ENCODE measurements at regions not wholly inside any gene's neighbourhood (a gene's known extent, or its start where the extent isn't known, plus 50 kb on each side); places are given as distances from the start of the nearest gene placed in this dataset.

DNA sequence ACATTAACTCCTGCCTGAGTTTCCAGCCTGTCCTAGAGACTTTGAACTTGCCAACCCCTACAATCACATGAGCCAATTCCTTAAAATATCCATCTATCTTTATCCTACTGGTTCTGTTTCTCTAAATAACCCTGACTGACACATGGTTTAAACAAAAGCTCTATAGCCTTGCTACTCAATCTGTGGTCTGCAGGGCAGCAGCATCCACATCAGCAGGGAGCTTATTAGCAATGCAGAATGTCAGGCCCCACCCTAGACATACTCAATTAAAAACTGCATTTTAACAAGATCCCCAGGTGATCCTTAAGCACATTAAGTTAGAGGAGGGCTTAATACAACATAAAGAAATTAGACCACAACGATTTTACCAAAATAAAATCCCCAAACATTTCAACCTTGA, 108.3 kb upstream of the CPSF6 start:
- TF ChIP-seq, protein P1, sequence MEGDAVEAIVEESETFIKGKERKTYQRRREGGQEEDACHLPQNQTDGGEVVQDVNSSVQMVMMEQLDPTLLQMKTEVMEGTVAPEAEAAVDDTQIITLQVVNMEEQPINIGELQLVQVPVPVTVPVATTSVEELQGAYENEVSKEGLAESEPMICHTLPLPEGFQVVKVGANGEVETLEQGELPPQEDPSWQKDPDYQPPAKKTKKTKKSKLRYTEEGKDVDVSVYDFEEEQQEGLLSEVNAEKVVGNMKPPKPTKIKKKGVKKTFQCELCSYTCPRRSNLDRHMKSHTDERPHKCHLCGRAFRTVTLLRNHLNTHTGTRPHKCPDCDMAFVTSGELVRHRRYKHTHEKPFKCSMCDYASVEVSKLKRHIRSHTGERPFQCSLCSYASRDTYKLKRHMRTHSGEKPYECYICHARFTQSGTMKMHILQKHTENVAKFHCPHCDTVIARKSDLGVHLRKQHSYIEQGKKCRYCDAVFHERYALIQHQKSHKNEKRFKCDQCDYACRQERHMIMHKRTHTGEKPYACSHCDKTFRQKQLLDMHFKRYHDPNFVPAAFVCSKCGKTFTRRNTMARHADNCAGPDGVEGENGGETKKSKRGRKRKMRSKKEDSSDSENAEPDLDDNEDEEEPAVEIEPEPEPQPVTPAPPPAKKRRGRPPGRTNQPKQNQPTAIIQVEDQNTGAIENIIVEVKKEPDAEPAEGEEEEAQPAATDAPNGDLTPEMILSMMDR (IDR thresholded peaks at IDR 0.05): no peak
- no peak for TF ChIP-seq ETV6 (CRISPR knock-in tag; IDR thresholded peaks at IDR 0.05)
- no peak for TF ChIP-seq ESRRA (CRISPR knock-in tag; IDR thresholded peaks at IDR 0.05; ENCODE audit: borderline replicate concordance)
- TF ChIP-seq, protein P2, sequence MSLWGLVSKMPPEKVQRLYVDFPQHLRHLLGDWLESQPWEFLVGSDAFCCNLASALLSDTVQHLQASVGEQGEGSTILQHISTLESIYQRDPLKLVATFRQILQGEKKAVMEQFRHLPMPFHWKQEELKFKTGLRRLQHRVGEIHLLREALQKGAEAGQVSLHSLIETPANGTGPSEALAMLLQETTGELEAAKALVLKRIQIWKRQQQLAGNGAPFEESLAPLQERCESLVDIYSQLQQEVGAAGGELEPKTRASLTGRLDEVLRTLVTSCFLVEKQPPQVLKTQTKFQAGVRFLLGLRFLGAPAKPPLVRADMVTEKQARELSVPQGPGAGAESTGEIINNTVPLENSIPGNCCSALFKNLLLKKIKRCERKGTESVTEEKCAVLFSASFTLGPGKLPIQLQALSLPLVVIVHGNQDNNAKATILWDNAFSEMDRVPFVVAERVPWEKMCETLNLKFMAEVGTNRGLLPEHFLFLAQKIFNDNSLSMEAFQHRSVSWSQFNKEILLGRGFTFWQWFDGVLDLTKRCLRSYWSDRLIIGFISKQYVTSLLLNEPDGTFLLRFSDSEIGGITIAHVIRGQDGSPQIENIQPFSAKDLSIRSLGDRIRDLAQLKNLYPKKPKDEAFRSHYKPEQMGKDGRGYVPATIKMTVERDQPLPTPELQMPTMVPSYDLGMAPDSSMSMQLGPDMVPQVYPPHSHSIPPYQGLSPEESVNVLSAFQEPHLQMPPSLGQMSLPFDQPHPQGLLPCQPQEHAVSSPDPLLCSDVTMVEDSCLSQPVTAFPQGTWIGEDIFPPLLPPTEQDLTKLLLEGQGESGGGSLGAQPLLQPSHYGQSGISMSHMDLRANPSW (CRISPR knock-in tag; conservative IDR thresholded peaks at IDR 0.05; ENCODE audit: low read depth): no peak
- TF ChIP-seq KAT7 (CRISPR knock-in tag; IDR thresholded peaks at IDR 0.05; ENCODE audit: borderline replicate concordance): no peak
- TF ChIP-seq, protein P3, sequence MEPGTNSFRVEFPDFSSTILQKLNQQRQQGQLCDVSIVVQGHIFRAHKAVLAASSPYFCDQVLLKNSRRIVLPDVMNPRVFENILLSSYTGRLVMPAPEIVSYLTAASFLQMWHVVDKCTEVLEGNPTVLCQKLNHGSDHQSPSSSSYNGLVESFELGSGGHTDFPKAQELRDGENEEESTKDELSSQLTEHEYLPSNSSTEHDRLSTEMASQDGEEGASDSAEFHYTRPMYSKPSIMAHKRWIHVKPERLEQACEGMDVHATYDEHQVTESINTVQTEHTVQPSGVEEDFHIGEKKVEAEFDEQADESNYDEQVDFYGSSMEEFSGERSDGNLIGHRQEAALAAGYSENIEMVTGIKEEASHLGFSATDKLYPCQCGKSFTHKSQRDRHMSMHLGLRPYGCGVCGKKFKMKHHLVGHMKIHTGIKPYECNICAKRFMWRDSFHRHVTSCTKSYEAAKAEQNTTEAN (CRISPR knock-in tag; IDR thresholded peaks at IDR 0.05): no peak
- TF ChIP-seq, protein P4, sequence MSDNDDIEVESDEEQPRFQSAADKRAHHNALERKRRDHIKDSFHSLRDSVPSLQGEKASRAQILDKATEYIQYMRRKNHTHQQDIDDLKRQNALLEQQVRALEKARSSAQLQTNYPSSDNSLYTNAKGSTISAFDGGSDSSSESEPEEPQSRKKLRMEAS (CRISPR knock-in tag; IDR thresholded peaks at IDR 0.05): no peak
- TF ChIP-seq, protein P5, sequence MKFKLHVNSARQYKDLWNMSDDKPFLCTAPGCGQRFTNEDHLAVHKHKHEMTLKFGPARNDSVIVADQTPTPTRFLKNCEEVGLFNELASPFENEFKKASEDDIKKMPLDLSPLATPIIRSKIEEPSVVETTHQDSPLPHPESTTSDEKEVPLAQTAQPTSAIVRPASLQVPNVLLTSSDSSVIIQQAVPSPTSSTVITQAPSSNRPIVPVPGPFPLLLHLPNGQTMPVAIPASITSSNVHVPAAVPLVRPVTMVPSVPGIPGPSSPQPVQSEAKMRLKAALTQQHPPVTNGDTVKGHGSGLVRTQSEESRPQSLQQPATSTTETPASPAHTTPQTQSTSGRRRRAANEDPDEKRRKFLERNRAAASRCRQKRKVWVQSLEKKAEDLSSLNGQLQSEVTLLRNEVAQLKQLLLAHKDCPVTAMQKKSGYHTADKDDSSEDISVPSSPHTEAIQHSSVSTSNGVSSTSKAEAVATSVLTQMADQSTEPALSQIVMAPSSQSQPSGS (CRISPR knock-in tag; IDR thresholded peaks at IDR 0.05; ENCODE audit: borderline replicate concordance, low read depth): no peak
- TF ChIP-seq FOXK1 (CRISPR knock-in tag; IDR thresholded peaks at IDR 0.05): no peak
- TF ChIP-seq, protein P6, sequence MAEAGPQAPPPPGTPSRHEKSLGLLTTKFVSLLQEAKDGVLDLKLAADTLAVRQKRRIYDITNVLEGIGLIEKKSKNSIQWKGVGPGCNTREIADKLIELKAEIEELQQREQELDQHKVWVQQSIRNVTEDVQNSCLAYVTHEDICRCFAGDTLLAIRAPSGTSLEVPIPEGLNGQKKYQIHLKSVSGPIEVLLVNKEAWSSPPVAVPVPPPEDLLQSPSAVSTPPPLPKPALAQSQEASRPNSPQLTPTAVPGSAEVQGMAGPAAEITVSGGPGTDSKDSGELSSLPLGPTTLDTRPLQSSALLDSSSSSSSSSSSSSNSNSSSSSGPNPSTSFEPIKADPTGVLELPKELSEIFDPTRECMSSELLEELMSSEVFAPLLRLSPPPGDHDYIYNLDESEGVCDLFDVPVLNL (CRISPR knock-in tag; IDR thresholded peaks at IDR 0.05; ENCODE audit: borderline replicate concordance, low read depth): no peak
